ENCODE measurements at regions not wholly inside any gene's neighbourhood (a gene's known extent, or its start where the extent isn't known, plus 50 kb on each side); places are given as distances from the start of the nearest gene placed in this dataset.

- Histone ChIP-seq H2AFZ (ENCODE audit: low read length) (no peak overlapping the region), H4K20me1 (ENCODE audit: low read length) (no peaks in the 10 kb centered on the region), H3K4me1 (ENCODE audit: insufficient read depth, low read length) (no peaks in the 10 kb centered on the region), H3K9me2 (replicated peaks; ENCODE audit: low read length) (no peaks in the 10 kb centered on the region), H3K36me3 (ENCODE audit: low read depth, low read length) (peaks cover 15% of the 10 kb centered on the region), H3K79me2 (ENCODE audit: low read length) (no peaks in the 10 kb centered on the region), H3K4me3 (ENCODE audit: low read length) (no peak overlapping the region), H3K9me3 (ENCODE audit: low read length) (no peaks in the 10 kb centered on the region), H3K9ac (ENCODE audit: low read length) (no peak overlapping the region), H3K27me3 (ENCODE audit: low read length) (no peaks in the 10 kb centered on the region), H3F3A (ENCODE audit: low read length, unreplicated experiment) (no peaks in the 10 kb centered on the region), H3K4me2 (ENCODE audit: low read length) (no peak overlapping the region), H3K27ac (ENCODE audit: low read length) (no peak overlapping the region)
- no TSS peak for BruUV-seq (replicated peaks)
- DNase-seq (no peak), ATAC-seq (no peak)
- ChIA-PET CTCF (no interaction called here), POLR2A (ENCODE audit: unreplicated experiment) (no interaction called here)
- TF ChIP-seq EZH2phosphoT487 (IDR thresholded peaks at IDR 0.05; ENCODE audit: borderline replicate concordance, low read length) (no peak), CTCF (conservative IDR thresholded peaks at IDR 0.05; ENCODE audit: low read depth, low read length) (no peak), EZH2 (IDR thresholded peaks at IDR 0.05; ENCODE audit: low read length, unreplicated experiment) (no peak)
- intact Hi-C loops (cut with micrococcal nuclease): no loop called here
Observed at GRCh38 chr22:47659467-47660223, 897.2 kb downstream of the TBC1D22A start.

- H4K20me1 ChIP-seq (ENCODE audit: low read length): no peaks in the 10 kb centered on the region
- no TSS peak for BruUV-seq (replicated peaks)
- no peaks in the 10 kb centered on the region for H3K4me1 ChIP-seq (ENCODE audit: insufficient read depth, low read length)
- no peaks in the 10 kb centered on the region for H3K27me3 ChIP-seq (ENCODE audit: low read length)
- intact Hi-C loops (cut with micrococcal nuclease): no loop called here
- DNase-seq: no peak
- no peak overlapping the region for H3K4me3 ChIP-seq (ENCODE audit: low read length)
- 0 out of 2 replicates have a peak, but pooled peaks cover 7% of the 10 kb centered on the region for H3K79me2 ChIP-seq (ENCODE audit: low read length)
- CTCF ChIA-PET: no interaction called here
- H3K36me3 ChIP-seq (ENCODE audit: low read depth, low read length): peaks cover 15% of the 10 kb centered on the region
- TF ChIP-seq CTCF (conservative IDR thresholded peaks at IDR 0.05; ENCODE audit: low read depth, low read length) (no peak), EZH2 (IDR thresholded peaks at IDR 0.05; ENCODE audit: low read length, unreplicated experiment) (no peak), EZH2phosphoT487 (IDR thresholded peaks at IDR 0.05; ENCODE audit: borderline replicate concordance, low read length) (no peak)
- H3K4me2 ChIP-seq (ENCODE audit: low read length): no peak overlapping the region
- POLR2A ChIA-PET (ENCODE audit: unreplicated experiment): no interaction called here
- H3K9me3 ChIP-seq (ENCODE audit: low read length): no peaks in the 10 kb centered on the region
- H3K9me2 ChIP-seq (replicated peaks; ENCODE audit: low read length): no peaks in the 10 kb centered on the region
- no peak overlapping the region for H2AFZ ChIP-seq (ENCODE audit: low read length)
- H3K9ac ChIP-seq (ENCODE audit: low read length): no peak overlapping the region
- ATAC-seq: no peak
- no peaks in the 10 kb centered on the region for H3F3A ChIP-seq (ENCODE audit: low read length, unreplicated experiment)
- no peak overlapping the region for H3K27ac ChIP-seq (ENCODE audit: low read length)
Observed at GRCh38 chr22:47658182-47658581, 895.7 kb downstream of the TBC1D22A start.

DNA sequence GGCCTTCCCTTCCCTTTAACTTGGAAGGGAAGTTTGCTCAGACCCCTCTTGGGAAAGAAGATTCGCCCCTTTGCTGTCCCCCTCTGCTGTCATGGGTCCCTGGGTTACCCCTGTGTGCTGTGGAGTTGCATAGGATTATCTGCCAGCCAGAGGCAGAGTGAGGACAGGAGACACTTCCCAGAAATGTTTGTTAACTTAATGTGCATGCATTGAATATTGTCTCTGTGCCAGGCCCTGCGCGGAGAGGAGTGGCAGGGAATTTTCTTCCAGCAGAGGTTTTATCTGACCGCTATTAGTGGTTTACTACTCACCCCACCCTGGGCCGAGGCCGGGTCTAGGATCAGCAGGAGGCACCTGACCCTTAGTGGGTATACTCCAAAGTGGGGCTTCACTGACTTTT lies 894.8 kb downstream of the TBC1D22A start:
- H3K9ac ChIP-seq (ENCODE audit: low read length): no peak overlapping the region
- intact Hi-C loops (cut with micrococcal nuclease): no loop called here
- no peak overlapping the region for H3K4me3 ChIP-seq (ENCODE audit: low read length)
- DNase-seq: no peak
- H3K9me3 ChIP-seq (ENCODE audit: low read length): no peaks in the 10 kb centered on the region
- H4K20me1 ChIP-seq (ENCODE audit: low read length): no peaks in the 10 kb centered on the region
- H3K4me2 ChIP-seq (ENCODE audit: low read length): no peak overlapping the region
- ChIA-PET POLR2A (ENCODE audit: unreplicated experiment) (no interaction called here), CTCF (no interaction called here)
- BruUV-seq (replicated peaks): no TSS peak
- H3K79me2 ChIP-seq (ENCODE audit: low read length): peaks cover 15% of the 10 kb centered on the region
- H2AFZ ChIP-seq (ENCODE audit: low read length): no peak overlapping the region
- ATAC-seq: no peak
- no peaks in the 10 kb centered on the region for H3K27me3 ChIP-seq (ENCODE audit: low read length)
- H3K27ac ChIP-seq (ENCODE audit: low read length): no peak overlapping the region
- TF ChIP-seq CTCF (conservative IDR thresholded peaks at IDR 0.05; ENCODE audit: low read depth, low read length) (no peak), EZH2phosphoT487 (IDR thresholded peaks at IDR 0.05; ENCODE audit: borderline replicate concordance, low read length) (no peak), EZH2 (IDR thresholded peaks at IDR 0.05; ENCODE audit: low read length, unreplicated experiment) (no peak)
- no peaks in the 10 kb centered on the region for H3K4me1 ChIP-seq (ENCODE audit: insufficient read depth, low read length)
- H3F3A ChIP-seq (ENCODE audit: low read length, unreplicated experiment): no peaks in the 10 kb centered on the region
- no peaks in the 10 kb centered on the region for H3K9me2 ChIP-seq (replicated peaks; ENCODE audit: low read length)
- H3K36me3 ChIP-seq (ENCODE audit: low read depth, low read length): peaks cover 15% of the 10 kb centered on the region

Data from PC-3 (cell line).